Neural progenitor cell (in vitro differentiated cells): ENCODE measurements at regions not wholly inside any gene's neighbourhood (a gene's known extent, or its start where the extent isn't known, plus 50 kb on each side); places are given as distances from the start of the nearest gene placed in this dataset.
"Not testable (repeated sequence)": the region's sequence is repeated elsewhere in the genome, so short reads cannot be mapped to it uniquely, and the experiment has no call there.

Experiments
- CTCF ChIP-seq: fragments of 200-600 bp; sonication (generic); IDR thresholded peaks from 2 replicates; pipeline ENCODE4 v1.5.1; 2017; ENCODE audit warnings: antibody characterized with exemption, mild to moderate bottlenecking
- EZH2phosphoT487 ChIP-seq: fragments of 200-600 bp; sonication (generic); IDR thresholded peaks from 2 replicates; pipeline ENCODE4 v1.6.1; 2017; ENCODE audit warnings: antibody characterized with exemption

DNA sequence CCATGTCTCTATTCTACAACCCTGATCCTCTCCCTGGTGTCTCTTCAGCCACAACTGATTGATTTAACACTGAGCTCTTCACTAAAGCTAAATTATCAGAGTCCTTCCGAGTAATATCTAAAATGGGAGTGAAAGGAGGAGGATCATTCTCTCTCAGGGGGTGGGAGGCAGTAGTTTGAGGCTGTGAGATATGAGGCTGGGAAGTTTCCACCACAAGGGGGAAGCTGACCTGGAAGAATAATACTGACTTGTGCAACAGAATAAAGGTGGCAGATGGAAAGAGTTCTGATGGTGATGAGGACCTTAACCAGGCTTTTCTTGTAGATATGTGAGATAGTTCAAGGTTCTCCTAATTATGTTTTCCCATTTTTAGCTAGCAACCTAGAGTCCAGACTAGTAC lies 241.6 kb upstream of the VKORC1L1 start:
- TF ChIP-seq CTCF, EZH2phosphoT487: not testable (repeated sequence)
